RWPE1 (cell line): ENCODE measurements at regions not wholly inside any gene's neighbourhood (a gene's known extent, or its start where the extent isn't known, plus 50 kb on each side); places are given as distances from the start of the nearest gene placed in this dataset.
"Not testable (repeated sequence)": the region's sequence is repeated elsewhere in the genome, so short reads cannot be mapped to it uniquely, and the experiment has no call there.

ENCODE experiments used
- CTCF ChIA-PET: fragments of 350-600 bp; sonication (Branson Sonifier 250); formaldehyde crosslinking; extraction: SDS; loops from one replicate; lab custom pipeline; 2021; lab: Yijun Ruan, JAX
- POLR2A ChIA-PET: fragments of 400-600 bp; formaldehyde crosslinking; extraction: SDS; loops from one replicate; lab custom pipeline; 2020; ENCODE audit warnings: antibody characterized with exemption; ENCODE audit not compliant: low non-redundant PET; lab: Yijun Ruan, JAX
- DNase-seq: peaks from one replicate; pipeline ENCODE4 v3.0.0; 2012; ENCODE audit warnings: low spot score
- H3K27ac ChIP-seq: fragments of 450-650 bp; 2 replicates; pipeline ENCODE4 v1.5.1; 2017
- TF ChIP-seq, protein P1 (sequence below): fragments of 450-650 bp; conservative IDR thresholded peaks from 2 replicates; pipeline ENCODE4 v1.5.1; 2017; ENCODE audit warnings: low read depth, mild to moderate bottlenecking

DNA sequence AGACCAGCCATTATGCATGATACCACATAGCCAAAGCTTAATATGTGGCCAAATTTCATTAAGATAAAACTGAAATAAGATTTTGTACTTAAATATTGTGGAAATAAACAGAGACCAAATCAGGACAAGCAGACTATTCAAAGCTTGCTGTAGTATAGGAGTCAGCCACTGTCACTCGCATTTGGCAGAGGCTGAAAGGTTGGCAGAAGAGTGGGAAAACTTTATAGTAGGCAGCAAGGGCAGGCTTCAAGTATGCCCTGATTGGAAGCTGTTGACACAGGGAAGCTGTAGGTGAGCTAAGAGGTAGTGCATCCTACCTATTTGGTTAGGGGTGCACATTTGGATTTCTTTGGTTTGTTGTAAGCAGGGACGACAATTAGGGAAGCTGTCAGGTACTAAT, 202.5 kb upstream of the PDZRN3 start:
- ChIA-PET POLR2A (no interaction called here), CTCF (interaction anchor here (0.7 kb wide), 1 partner anchor 34 kb away, joined by 4 read pairs; no protein-coding TSS in a partner anchor)
- no peak for DNase-seq
- no peak overlapping the region for H3K27ac ChIP-seq
- TF ChIP-seq, protein P1, sequence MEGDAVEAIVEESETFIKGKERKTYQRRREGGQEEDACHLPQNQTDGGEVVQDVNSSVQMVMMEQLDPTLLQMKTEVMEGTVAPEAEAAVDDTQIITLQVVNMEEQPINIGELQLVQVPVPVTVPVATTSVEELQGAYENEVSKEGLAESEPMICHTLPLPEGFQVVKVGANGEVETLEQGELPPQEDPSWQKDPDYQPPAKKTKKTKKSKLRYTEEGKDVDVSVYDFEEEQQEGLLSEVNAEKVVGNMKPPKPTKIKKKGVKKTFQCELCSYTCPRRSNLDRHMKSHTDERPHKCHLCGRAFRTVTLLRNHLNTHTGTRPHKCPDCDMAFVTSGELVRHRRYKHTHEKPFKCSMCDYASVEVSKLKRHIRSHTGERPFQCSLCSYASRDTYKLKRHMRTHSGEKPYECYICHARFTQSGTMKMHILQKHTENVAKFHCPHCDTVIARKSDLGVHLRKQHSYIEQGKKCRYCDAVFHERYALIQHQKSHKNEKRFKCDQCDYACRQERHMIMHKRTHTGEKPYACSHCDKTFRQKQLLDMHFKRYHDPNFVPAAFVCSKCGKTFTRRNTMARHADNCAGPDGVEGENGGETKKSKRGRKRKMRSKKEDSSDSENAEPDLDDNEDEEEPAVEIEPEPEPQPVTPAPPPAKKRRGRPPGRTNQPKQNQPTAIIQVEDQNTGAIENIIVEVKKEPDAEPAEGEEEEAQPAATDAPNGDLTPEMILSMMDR = no peak

DNA sequence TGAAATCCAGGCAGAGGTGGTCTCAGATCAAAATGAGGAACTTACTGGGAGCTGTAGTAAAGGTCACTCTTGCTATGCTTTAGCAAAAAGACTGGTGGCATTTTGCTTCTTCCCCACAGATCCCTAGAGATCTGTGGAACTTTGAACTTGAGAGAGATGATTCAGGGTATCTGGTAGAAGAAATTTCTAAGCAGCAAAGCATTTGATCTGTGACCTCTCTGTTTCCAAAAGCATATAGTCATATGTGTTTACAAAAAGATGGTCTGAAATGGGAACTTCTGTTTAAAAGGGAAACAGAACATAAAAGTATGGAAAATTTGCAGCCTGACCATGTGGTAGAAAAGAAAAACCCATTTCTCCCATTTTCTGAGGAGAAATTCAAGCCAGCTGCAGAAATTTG, 196.2 kb upstream of the PDZRN3 start:
- CTCF ChIA-PET, DNase-seq, POLR2A ChIA-PET, H3K27ac ChIP-seq: not testable (repeated sequence)

DNA sequence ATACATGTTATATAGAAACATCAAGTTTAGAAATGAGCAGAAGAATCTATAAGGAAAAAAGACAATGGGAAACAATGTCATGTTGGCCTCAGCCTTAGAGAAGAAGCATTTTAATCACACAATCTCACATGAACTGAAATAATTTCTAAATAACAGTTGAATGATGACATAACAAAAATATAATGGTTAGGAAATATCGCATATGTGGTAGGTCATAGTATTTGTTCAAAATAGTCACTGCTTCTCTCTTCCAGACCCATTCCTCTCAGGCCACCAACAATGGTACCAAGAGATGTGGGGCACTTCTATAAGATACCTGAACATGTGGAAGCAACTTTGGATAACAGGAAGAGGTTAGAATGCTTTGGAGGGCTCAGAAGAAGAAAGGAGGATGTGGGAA, 195.7 kb upstream of the PDZRN3 start:
- ChIA-PET CTCF (no interaction called here), POLR2A (no interaction called here)
- H3K27ac ChIP-seq = no peak overlapping the region

DNA sequence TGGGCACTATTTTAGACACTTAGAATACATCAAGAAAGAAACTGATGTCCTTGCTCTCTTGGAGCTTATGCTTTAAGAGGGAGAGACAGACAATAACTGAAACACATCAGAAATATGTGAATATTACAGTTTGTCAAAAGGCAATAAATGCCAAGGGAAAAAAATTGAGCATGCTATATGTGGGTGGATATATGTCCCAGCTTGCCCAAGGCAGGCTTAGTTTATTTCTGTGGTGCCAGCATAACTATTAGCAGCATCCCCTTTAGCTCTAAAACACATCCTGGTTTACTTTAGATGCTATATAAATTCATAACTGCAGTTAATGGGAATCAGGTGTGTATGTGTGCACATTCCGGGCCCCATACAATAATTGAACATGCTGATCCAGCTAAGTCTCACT, 191.2 kb upstream of the PDZRN3 start:
- no peak overlapping the region for H3K27ac ChIP-seq
- TF ChIP-seq, protein P1 = no peak
- ChIA-PET CTCF (no interaction called here), POLR2A (no interaction called here)
- no peak for DNase-seq

More for the DNA sequence above, 195.7 kb upstream of the PDZRN3 start:
- no peak for DNase-seq
- TF ChIP-seq, protein P1 = no peak

DNA sequence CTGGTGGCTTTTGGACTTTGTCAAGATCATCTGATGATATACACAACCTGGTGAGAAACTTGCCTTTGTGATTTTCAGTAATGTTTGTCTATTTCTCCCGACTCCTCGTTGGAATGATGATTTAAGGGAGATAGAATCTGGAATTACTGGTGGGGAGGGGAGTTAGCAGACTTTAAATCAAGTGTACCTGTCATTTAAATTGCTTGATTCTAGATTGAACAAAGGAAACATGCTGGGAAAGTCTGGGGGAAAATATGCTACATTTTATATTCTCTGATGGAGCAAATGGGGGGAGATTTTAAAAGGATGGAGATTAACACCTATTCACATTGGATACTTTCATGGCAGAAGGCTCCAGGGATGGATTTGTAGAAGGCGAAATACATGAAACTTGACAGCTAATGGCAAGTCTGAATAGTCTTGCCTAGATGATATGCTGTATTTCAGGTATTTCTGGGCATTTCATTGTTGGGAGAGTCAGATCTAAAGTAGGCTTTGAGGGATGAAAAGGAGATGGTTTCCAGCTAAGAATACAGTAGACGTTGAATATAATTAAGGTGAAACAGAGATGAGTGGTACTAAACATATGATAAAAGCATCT, 189.1 kb upstream of the PDZRN3 start:
- TF ChIP-seq, protein P1 = no peak
- POLR2A ChIA-PET = no interaction called here
- CTCF ChIA-PET = no interaction called here
- H3K27ac ChIP-seq = no peak overlapping the region
- DNase-seq = no peak

DNA sequence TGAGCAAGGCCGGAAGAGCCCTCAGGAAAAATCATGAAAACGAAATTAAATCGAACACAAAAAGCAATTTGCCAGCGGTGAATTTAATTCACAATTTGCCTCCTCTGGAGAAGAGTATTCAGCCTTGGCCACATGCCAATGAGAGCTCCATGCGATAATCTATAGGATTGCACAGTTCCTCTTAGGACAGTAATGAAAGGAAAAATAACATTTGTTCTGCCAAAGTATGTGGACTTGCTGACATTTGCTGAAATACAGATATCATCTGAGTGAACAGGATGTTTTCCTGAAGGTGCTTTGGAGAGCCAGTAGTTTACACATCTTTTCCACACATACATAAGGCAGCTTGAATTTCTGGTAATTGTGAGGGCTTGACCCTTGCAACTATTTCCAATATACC, 188.6 kb upstream of the PDZRN3 start:
- CTCF ChIA-PET = no interaction called here

DNA sequence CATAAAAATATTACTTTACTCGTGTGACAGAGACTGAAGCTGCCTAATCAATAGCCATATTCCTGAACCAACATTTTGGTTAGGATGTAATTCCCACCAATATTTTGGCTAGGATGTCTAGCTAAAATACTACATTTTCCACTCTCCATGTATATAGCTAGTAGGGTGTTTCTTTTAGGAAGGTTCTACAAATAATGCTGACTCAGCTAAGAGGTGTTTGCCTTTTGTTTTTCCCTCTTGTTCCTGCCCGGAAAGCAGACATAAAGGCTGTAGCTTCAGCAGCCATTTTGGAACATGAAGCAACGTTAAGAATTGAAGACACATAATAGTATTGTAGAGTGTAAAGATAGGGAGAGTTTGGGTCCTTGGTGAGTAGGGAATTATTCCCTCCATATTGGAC, 187.3 kb upstream of the PDZRN3 start:
- POLR2A ChIA-PET = no interaction called here
- no peak overlapping the region for H3K27ac ChIP-seq
- DNase-seq = no peak
- CTCF ChIA-PET = no interaction called here
- TF ChIP-seq, protein P1 = no peak

More for the DNA sequence above, 188.6 kb upstream of the PDZRN3 start:
- DNase-seq = no peak
- POLR2A ChIA-PET = no interaction called here
- H3K27ac ChIP-seq = no peak overlapping the region
- TF ChIP-seq, protein P1 = no peak
